GM23248 (cell line): ENCODE measurements at regions not wholly inside any gene's neighbourhood (a gene's known extent, or its start where the extent isn't known, plus 50 kb on each side); places are given as distances from the start of the nearest gene placed in this dataset.
A peak's percentile ranks its signal among the peaks of the same experiment; 100 is the strongest.

Experiments
- DNase-seq: peaks from one replicate; pipeline ENCODE4 v3.0.0-alpha.2; 2015
- H2AFZ ChIP-seq: fragments of 200-600 bp; sonication (generic); 2 replicates; pipeline ENCODE4 v1.6.1; 2016; ENCODE audit warnings: antibody characterized with exemption
- H3F3A ChIP-seq: fragments of 200-600 bp; sonication (generic); 2 replicates; pipeline ENCODE4 v1.6.1; 2016; ENCODE audit warnings: mild to moderate bottlenecking, antibody characterized with exemption, mixed run types; ENCODE audit not compliant: insufficient read depth
- H3K27ac ChIP-seq: fragments of 200-600 bp; sonication (generic); 2 replicates; pipeline ENCODE4 v1.5.1; 2016; ENCODE audit warnings: mild to moderate bottlenecking
- H3K27me3 ChIP-seq: fragments of 200-600 bp; sonication (generic); replicated peaks from 2 replicates; pipeline ENCODE4 v1.6.1; 2016; ENCODE audit warnings: mild to moderate bottlenecking; ENCODE audit not compliant: insufficient read depth
- H3K36me3 ChIP-seq: fragments of 200-600 bp; sonication (generic); 2 replicates; pipeline ENCODE4 v1.6.1; 2016; ENCODE audit warnings: low read depth, mild to moderate bottlenecking
- H3K4me1 ChIP-seq: fragments of 200-600 bp; sonication (generic); 2 replicates; pipeline ENCODE4 v1.6.1; 2016; ENCODE audit warnings: mild to moderate bottlenecking; ENCODE audit not compliant: insufficient read depth
- H3K4me2 ChIP-seq: fragments of 200-600 bp; sonication (generic); one replicate; pipeline ENCODE4 v1.6.1; 2016; ENCODE audit warnings: mild to moderate bottlenecking; ENCODE audit not compliant: unreplicated experiment
- H3K4me3 ChIP-seq: fragments of 200-600 bp; sonication (generic); 2 replicates; pipeline ENCODE4 v1.5.1; 2016; ENCODE audit warnings: mild to moderate bottlenecking
- H3K79me2 ChIP-seq: fragments of 200-600 bp; sonication (generic); 2 replicates; pipeline ENCODE4 v1.6.1; 2016; ENCODE audit warnings: mild to moderate bottlenecking; ENCODE audit not compliant: insufficient read depth
- H3K9ac ChIP-seq: fragments of 200-600 bp; sonication (generic); 2 replicates; pipeline ENCODE4 v1.6.1; 2016; ENCODE audit warnings: mild to moderate bottlenecking
- H3K9me2 ChIP-seq: fragments of 200-600 bp; sonication (generic); 2 replicates; pipeline ENCODE4 v1.6.1; 2016; ENCODE audit warnings: mixed run types, mild to moderate bottlenecking, moderate library complexity; ENCODE audit not compliant: insufficient read depth
- H3K9me3 ChIP-seq: fragments of 200-600 bp; sonication (generic); one replicate; pipeline ENCODE4 v1.6.1; 2017; ENCODE audit warnings: low read depth
- H4K20me1 ChIP-seq: fragments of 200-600 bp; sonication (generic); 2 replicates; pipeline ENCODE4 v1.6.0; 2016; ENCODE audit not compliant: insufficient read depth
- EZH2 ChIP-seq: fragments of 200-600 bp; sonication (generic); IDR thresholded peaks from 2 replicates; pipeline ENCODE4 v1.6.1; 2018; ENCODE audit warnings: antibody characterized with exemption, mild to moderate bottlenecking; ENCODE audit not compliant: insufficient read depth, poor library complexity, severe bottlenecking
- EZH2phosphoT487 ChIP-seq: fragments of 200-600 bp; sonication (generic); IDR thresholded peaks from 2 replicates; pipeline ENCODE4 v1.6.1; 2018; ENCODE audit warnings: antibody characterized with exemption, moderate library complexity, mild to moderate bottlenecking, low read depth; ENCODE audit not compliant: insufficient read depth
- WGBS, 2 experiments: methylation state at CpG; one replicate each; pipeline ENCODE4 v1.1.6; 2015 to 2017; ENCODE audit warnings: low lambda C conversion rate in 2 of 2, low coverage in 1 of 2; ENCODE audit errors: missing lambda C conversion rate in 2 of 2; 5-methylcytosine and 5-hydroxymethylcytosine counted together
- in situ Hi-C: fragments of 300-500 bp; cut with MboI; formaldehyde crosslinking; loops from 2 replicates; pipeline ENCODE4 v1.15.0; 2020

DNA sequence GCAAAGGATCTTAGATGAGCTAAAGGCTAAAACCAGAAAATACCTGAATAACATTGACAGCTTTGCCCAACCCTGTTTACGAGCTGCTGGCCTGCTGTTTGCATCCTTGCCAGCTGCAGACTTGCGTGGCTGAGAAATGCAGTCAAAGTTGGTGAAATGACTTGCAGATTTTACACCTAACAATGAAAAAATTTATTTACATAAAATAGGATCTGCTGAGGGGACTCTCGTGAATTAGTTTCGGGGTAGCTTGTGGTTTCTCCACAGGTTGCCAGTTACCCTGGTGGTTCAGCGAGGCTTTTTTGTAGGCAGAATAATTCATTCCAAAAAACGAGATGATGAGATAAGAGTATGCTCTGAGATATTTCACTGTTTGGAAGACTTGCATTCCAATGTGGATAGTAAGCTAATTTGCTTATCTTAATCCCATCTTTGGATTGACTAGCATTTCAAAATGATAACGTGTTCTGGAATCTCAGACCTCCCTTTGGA is 65.7 kb upstream of the FANCC start:
- no peak for TF ChIP-seq EZH2
- TF ChIP-seq EZH2phosphoT487: no peak
- no peak overlapping the region for H2AFZ ChIP-seq
- no peaks in the 10 kb centered on the region for H4K20me1 ChIP-seq
- H3K4me1 ChIP-seq: peaks cover 11% of the 10 kb centered on the region
- no peaks in the 10 kb centered on the region for H3K79me2 ChIP-seq
- H3K27ac ChIP-seq: peak overlapping the region; percentile 3; the same call in 1 of the 2 replicates
- in situ Hi-C loops: no loop called here
- peak overlapping the region; percentile 46 for H3K4me2 ChIP-seq
- peaks cover 20% of the 10 kb centered on the region for H3K27me3 ChIP-seq
- peaks cover 13% of the 10 kb centered on the region; the same call in 1 of the 2 replicates for H3F3A ChIP-seq
- no peaks in the 10 kb centered on the region for H3K36me3 ChIP-seq
- H3K4me3 ChIP-seq: no peak overlapping the region; the same call in 1 of the 2 replicates
- peak; percentile 58 for DNase-seq
- WGBS, 2 experiments: 6 to 11% methylated on average over 7 of the region's 7 CpGs
- no peaks in the 10 kb centered on the region for H3K9me2 ChIP-seq
- H3K9ac ChIP-seq: no peak overlapping the region
- no peaks in the 10 kb centered on the region for H3K9me3 ChIP-seq

DNA sequence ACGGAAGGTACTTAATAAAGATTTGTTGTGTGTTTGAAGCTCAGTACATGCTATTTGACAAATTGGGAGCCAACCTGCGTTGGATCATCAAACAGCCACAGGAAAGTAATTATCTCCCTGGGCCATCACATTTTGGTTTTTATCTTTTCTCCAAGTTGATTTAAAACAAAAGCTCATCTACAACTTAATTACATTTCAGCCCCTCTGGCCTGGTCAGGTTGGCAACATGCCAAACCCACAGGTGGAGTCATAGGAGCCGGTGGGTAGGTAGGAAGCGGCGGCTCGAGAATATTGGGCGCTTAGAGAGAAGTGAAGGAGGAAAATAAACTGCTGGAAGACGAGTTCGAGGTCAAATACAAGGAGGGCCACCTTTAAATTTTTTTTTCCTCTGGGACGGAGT is 64.9 kb upstream of the FANCC start:
- DNase-seq: no peak
- Histone ChIP-seq H3K9me2 (no peaks in the 10 kb centered on the region), H3K79me2 (no peaks in the 10 kb centered on the region), H3K9ac (no peak overlapping the region), H3K27me3 (peaks cover 27% of the 10 kb centered on the region), H3K9me3 (no peaks in the 10 kb centered on the region), H3F3A (peaks cover 13% of the 10 kb centered on the region; the same call in 1 of the 2 replicates), H4K20me1 (no peaks in the 10 kb centered on the region), H3K27ac (no peak overlapping the region), H3K4me2 (no peak overlapping the region), H3K4me1 (peaks cover 11% of the 10 kb centered on the region), H3K4me3 (no peak overlapping the region), H2AFZ (no peak overlapping the region), H3K36me3 (no peaks in the 10 kb centered on the region)
- 86 to 88% methylated on average over 10 of the region's 10 CpGs for WGBS, 2 experiments
- no peak for TF ChIP-seq EZH2phosphoT487
- no peak for TF ChIP-seq EZH2
- in situ Hi-C loops: no loop called here

DNA sequence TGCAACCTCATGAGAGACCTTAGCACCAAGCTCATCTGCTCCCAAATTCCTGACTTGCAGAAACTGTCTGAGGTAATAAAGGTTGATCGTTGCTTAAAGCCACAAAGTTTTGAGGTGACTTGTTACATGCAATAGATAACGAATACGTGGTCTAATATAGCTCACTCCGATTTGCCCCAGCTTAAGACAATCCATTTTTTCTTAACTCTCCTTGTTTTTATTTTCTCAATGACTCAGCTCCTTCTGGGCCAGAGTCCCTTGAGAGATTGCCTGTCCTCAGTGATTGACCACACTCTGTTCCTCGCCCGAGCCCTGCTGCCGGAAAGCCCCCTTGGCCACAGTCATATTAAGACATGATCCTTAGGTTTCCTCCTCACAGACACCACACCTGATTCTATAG is 63.7 kb upstream of the FANCC start:
- H3K9me2 ChIP-seq: no peaks in the 10 kb centered on the region
- H3K4me1 ChIP-seq: peaks cover 11% of the 10 kb centered on the region
- WGBS, 2 experiments: 42 to 52% methylated on average over 7 of the region's 7 CpGs
- H3K4me2 ChIP-seq: no peak overlapping the region
- H3F3A ChIP-seq: peaks cover 13% of the 10 kb centered on the region; the same call in 1 of the 2 replicates
- H3K27me3 ChIP-seq: peaks cover 29% of the 10 kb centered on the region
- H3K4me3 ChIP-seq: no peak overlapping the region
- in situ Hi-C loops: no loop called here
- H2AFZ ChIP-seq: no peak overlapping the region
- no peaks in the 10 kb centered on the region for H3K36me3 ChIP-seq
- no peak overlapping the region for H3K9ac ChIP-seq
- TF ChIP-seq EZH2phosphoT487 (no peak), EZH2 (no peak)
- no peaks in the 10 kb centered on the region for H3K9me3 ChIP-seq
- peak; percentile 43 for DNase-seq
- H3K79me2 ChIP-seq: no peaks in the 10 kb centered on the region
- H3K27ac ChIP-seq: no peak overlapping the region
- H4K20me1 ChIP-seq: no peaks in the 10 kb centered on the region

DNA sequence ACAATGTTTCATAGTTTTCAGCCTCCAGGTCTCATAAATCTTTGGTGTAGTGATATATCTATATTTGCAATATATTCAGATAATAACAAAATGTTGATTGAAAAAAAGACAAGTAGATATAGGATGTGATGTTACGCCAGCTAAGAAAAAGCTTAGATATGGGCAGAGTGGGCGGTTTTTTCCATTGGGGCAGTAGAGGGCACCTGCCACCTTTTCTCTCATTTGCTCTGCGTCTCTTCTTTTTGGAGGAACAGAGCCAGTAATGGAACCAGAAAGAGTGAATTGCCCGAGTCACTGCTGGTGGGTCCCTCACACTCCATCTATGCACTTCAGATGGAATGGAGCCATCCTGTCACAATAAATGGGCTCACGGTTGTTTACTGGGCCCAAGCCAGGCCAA is 62.1 kb upstream of the FANCC start:
- DNase-seq: no peak
- no peak overlapping the region for H3K27ac ChIP-seq
- no peak overlapping the region for H3K4me3 ChIP-seq
- H3K9me3 ChIP-seq: no peaks in the 10 kb centered on the region
- H3K9me2 ChIP-seq: no peaks in the 10 kb centered on the region
- H3K4me2 ChIP-seq: no peak overlapping the region
- H3K79me2 ChIP-seq: no peaks in the 10 kb centered on the region
- peaks cover 11% of the 10 kb centered on the region for H3K4me1 ChIP-seq
- peaks cover 13% of the 10 kb centered on the region; the same call in 1 of the 2 replicates for H3F3A ChIP-seq
- no peaks in the 10 kb centered on the region for H4K20me1 ChIP-seq
- H3K36me3 ChIP-seq: no peaks in the 10 kb centered on the region
- in situ Hi-C loops: no loop called here
- H3K9ac ChIP-seq: no peak overlapping the region
- TF ChIP-seq EZH2phosphoT487 (no peak), EZH2 (no peak)
- H2AFZ ChIP-seq: no peak overlapping the region
- whole genome bisulfite sequencing, 2 experiments: 55 to 56% methylated on average over 5 of the region's 5 CpGs
- peaks cover 27% of the 10 kb centered on the region for H3K27me3 ChIP-seq
